A673 (cell line): ENCODE measurements at regions not wholly inside any gene's neighbourhood (a gene's known extent, or its start where the extent isn't known, plus 50 kb on each side); places are given as distances from the start of the nearest gene placed in this dataset.

ENCODE experiments used
- BruUV-seq: library from RNA; stranded (reverse); fragments of 400-500 nt; replicated peaks from 2 replicates; lab custom pipeline; 2021; lab: Mats Ljungman, UMichigan
- CTCF ChIA-PET: fragments of 300-600 bp; sonication (Branson Sonifier 250); formaldehyde crosslinking; loops from one replicate; lab custom pipeline; 2022; ENCODE audit warnings: antibody characterized with exemption; lab: Charles Lee
- POLR2A ChIA-PET: fragments of 300-600 bp; sonication (Branson Sonifier 250); formaldehyde crosslinking; loops from one replicate; lab custom pipeline; 2022; ENCODE audit warnings: antibody characterized with exemption; ENCODE audit not compliant: low non-redundant PET; lab: Charles Lee
- DNase-seq: peaks from one replicate; pipeline ENCODE4 v3.0.0-alpha.2; 2015; ENCODE audit warnings: low spot score
- H3K27ac ChIP-seq: fragments of 200-600 bp; sonication (generic); 2 replicates; pipeline ENCODE4 v1.5.1; 2016; ENCODE audit warnings: mixed run types, low read depth, mild to moderate bottlenecking, mixed read lengths, antibody characterized with exemption, low read length; ENCODE audit not compliant: poor library complexity, severe bottlenecking
- H3K27me3 ChIP-seq: fragments of 200-600 bp; sonication (generic); replicated peaks from 2 replicates; pipeline ENCODE4 v1.6.1; 2017; ENCODE audit warnings: mixed run types, low read depth, mild to moderate bottlenecking, mixed read lengths, antibody characterized with exemption, low read length; ENCODE audit not compliant: insufficient read depth, poor library complexity
- H3K36me3 ChIP-seq: fragments of 200-600 bp; sonication (generic); 2 replicates; pipeline ENCODE4 v1.6.1; 2016; ENCODE audit warnings: mixed run types, mild to moderate bottlenecking, mixed read lengths, antibody characterized with exemption, low read length; ENCODE audit not compliant: insufficient read depth, poor library complexity, severe bottlenecking
- H3K4me1 ChIP-seq: fragments of 200-600 bp; sonication (generic); 2 replicates; pipeline ENCODE4 v1.6.1; 2017; ENCODE audit warnings: mixed run types, mild to moderate bottlenecking, mixed read lengths, antibody characterized with exemption, low read length; ENCODE audit not compliant: insufficient read depth, poor library complexity, severe bottlenecking
- H3K4me3 ChIP-seq: fragments of 200-600 bp; sonication (generic); 2 replicates; pipeline ENCODE4 v1.5.1; 2016; ENCODE audit warnings: low read depth, mixed run types, mild to moderate bottlenecking, mixed read lengths, low read length; ENCODE audit not compliant: poor library complexity, severe bottlenecking
- H3K9me3 ChIP-seq: fragments of 200-600 bp; sonication (generic); 2 replicates; pipeline ENCODE4 v1.6.1; 2016; ENCODE audit warnings: mixed run types, low read depth, mild to moderate bottlenecking, mixed read lengths, antibody characterized with exemption, low read length; ENCODE audit not compliant: poor library complexity, severe bottlenecking
- CTCF ChIP-seq: fragments of 300-800, 200-600 bp; sonication (generic); conservative IDR thresholded peaks from 2 replicates; pipeline ENCODE4 v1.5.1; 2017; ENCODE audit warnings: low read depth, mild to moderate bottlenecking, antibody characterized with exemption, low read length, moderate library complexity, mixed read lengths
- EZH2 ChIP-seq: fragments of 200-600 bp; sonication (generic); IDR thresholded peaks from 2 replicates; pipeline ENCODE4 v1.6.1; 2017; ENCODE audit warnings: borderline replicate concordance, low read depth, mild to moderate bottlenecking, mixed read lengths, antibody characterized with exemption, low read length; ENCODE audit not compliant: poor library complexity, severe bottlenecking
- intact Hi-C: fragments of 100-400 bp; cut with micrococcal nuclease; formaldehyde crosslinking; loops from one replicate; pipeline ENCODE4 v1.10.0; 2022; ENCODE audit not compliant: unreplicated experiment

- Histone ChIP-seq H3K27me3 (no peaks in the 10 kb centered on the region), H3K4me1 (no peaks in the 10 kb centered on the region), H3K9me3 (no peaks in the 10 kb centered on the region), H3K4me3 (no peak overlapping the region), H3K27ac (no peak overlapping the region), H3K36me3 (no peaks in the 10 kb centered on the region)
- BruUV-seq = no TSS peak
- intact Hi-C loops = no loop called here
- ChIA-PET CTCF (no interaction called here), POLR2A (no interaction called here)
- TF ChIP-seq CTCF (no peak), EZH2 (no peak)
- no peak for DNase-seq
Observed at GRCh38 chr4:89427782-89428181, 120.2 kb upstream of the GPRIN3 start.

- Histone ChIP-seq H3K4me1 (no peaks in the 10 kb centered on the region), H3K4me3 (no peak overlapping the region), H3K36me3 (no peaks in the 10 kb centered on the region), H3K27ac (no peak overlapping the region), H3K27me3 (no peaks in the 10 kb centered on the region), H3K9me3 (no peaks in the 10 kb centered on the region)
- CTCF ChIA-PET = no interaction called here
- POLR2A ChIA-PET = no interaction called here
- no TSS peak for BruUV-seq
- intact Hi-C loops = no loop called here
- TF ChIP-seq CTCF = no peak
- no peak for TF ChIP-seq EZH2
- DNase-seq = no peak
Observed at GRCh38 chr4:89425023-89425422, 117.4 kb upstream of the GPRIN3 start.

- Histone ChIP-seq H3K9me3 (no peaks in the 10 kb centered on the region), H3K27ac (no peak overlapping the region), H3K27me3 (no peaks in the 10 kb centered on the region), H3K36me3 (no peaks in the 10 kb centered on the region), H3K4me3 (no peak overlapping the region), H3K4me1 (no peaks in the 10 kb centered on the region)
- CTCF ChIA-PET = no interaction called here
- TF ChIP-seq CTCF (no peak), EZH2 (no peak)
- BruUV-seq = no TSS peak
- intact Hi-C loops = no loop called here
- POLR2A ChIA-PET = no interaction called here
- no peak for DNase-seq
Observed at GRCh38 chr4:89422441-89422990, 114.9 kb upstream of the GPRIN3 start.
